ENCODE measurements at regions not wholly inside any gene's neighbourhood (a gene's known extent, or its start where the extent isn't known, plus 50 kb on each side); places are given as distances from the start of the nearest gene placed in this dataset.
"Not testable (repeated sequence)": the region's sequence is repeated elsewhere in the genome, so short reads cannot be mapped to it uniquely, and the experiment has no call there.

GRCh38 chr20:51154708-51155690, 132.1 kb upstream of the KCNG1 start:
- DNase-seq, result no peak

GRCh38 chr20:51153867-51154707, 131.2 kb upstream of the KCNG1 start:
- DNase-seq, result no peak

- DNase-seq, result no peak
Measured at GRCh38 chr20:51148941-51149340, 126.0 kb upstream of the KCNG1 start.

GRCh38 chr20:51144476-51144875, 121.6 kb upstream of the KCNG1 start:
- DNase-seq, result no peak

GRCh38 chr20:51143652-51144051, 120.7 kb upstream of the KCNG1 start:
- DNase-seq, result no peak

- DNase-seq, result no peak
Measured at GRCh38 chr20:51142448-51142847, 119.5 kb upstream of the KCNG1 start.

- no peak for DNase-seq
Measured at GRCh38 chr20:51140671-51141070, 117.8 kb upstream of the KCNG1 start.

- DNase-seq, result no peak
Measured at GRCh38 chr20:51139891-51140290, 117.0 kb upstream of the KCNG1 start.

GRCh38 chr20:51138576-51138975, 115.7 kb upstream of the KCNG1 start:
- no peak for DNase-seq

- DNase-seq, result no peak
Measured at GRCh38 chr20:51137461-51137860, 114.6 kb upstream of the KCNG1 start.

GRCh38 chr20:51135926-51136715, 113.2 kb upstream of the KCNG1 start:
- DNase-seq, result no peak

- DNase-seq, result no peak
Measured at GRCh38 chr20:51134405-51134804, 111.5 kb upstream of the KCNG1 start.

- no peak for DNase-seq
Measured at GRCh38 chr20:51132279-51132678, 109.4 kb upstream of the KCNG1 start.

- DNase-seq, result no peak
Measured at GRCh38 chr20:51131811-51132210, 108.9 kb upstream of the KCNG1 start.

- DNase-seq, result no peak
Measured at GRCh38 chr20:51129147-51129776, 106.4 kb upstream of the KCNG1 start.

- no peak for DNase-seq
Measured at GRCh38 chr20:51128198-51128597, 105.3 kb upstream of the KCNG1 start.

GRCh38 chr20:51127713-51128112, 104.8 kb upstream of the KCNG1 start:
- DNase-seq, result no peak

GRCh38 chr20:51126337-51126736, 103.4 kb upstream of the KCNG1 start:
- DNase-seq, result no peak

GRCh38 chr20:51125780-51126179, 102.9 kb upstream of the KCNG1 start:
- no peak for DNase-seq

GRCh38 chr20:51125105-51125504, 102.2 kb upstream of the KCNG1 start:
- DNase-seq, result no peak

- DNase-seq, result not testable (repeated sequence)
Measured at GRCh38 chr20:51123887-51124286, 101.0 kb upstream of the KCNG1 start.

GRCh38 chr20:51122931-51123658, 100.2 kb upstream of the KCNG1 start:
- DNase-seq, result no peak
